Left colon (tissue), 2 donors: ENCODE measurements at regions not wholly inside any gene's neighbourhood (a gene's known extent, or its start where the extent isn't known, plus 50 kb on each side); places are given as distances from the start of the nearest gene placed in this dataset.

Experiments
- ATAC-seq: fragments of 200-7000 bp; cut with Tn5 transposase; one replicate; pipeline ENCODE4 v1.9.1; 2020; ENCODE audit warnings: mild to moderate bottlenecking, moderate library complexity
- DNase-seq, 2 donors: peaks; one replicate each; pipeline ENCODE4 v3.0.0-alpha.2; 2020
- intact Hi-C, 2 donors: fragments of 100-400 bp; cut with DNase I in 1 of 2; cut with micrococcal nuclease in 1 of 2; formaldehyde crosslinking; loops; one replicate each; pipeline versions ENCODE4 v1.11.2 to v1.14.0; 2022; cut with DNase I, micrococcal nuclease
- donor health status: DM: no; HTN: no; CAD: no.
- donor health status: DM: yes; HTN: yes; CAD: no.

GRCh38 chr1:239322369-239322768 is 64.0 kb upstream of the CHRM3 start:
- intact Hi-C loops: no loop called here
- DNase-seq (no peak), ATAC-seq (no peak)

GRCh38 chr1:239321877-239322276 is 64.5 kb upstream of the CHRM3 start:
- ATAC-seq (no peak), DNase-seq (no peak)
- intact Hi-C loops: no loop called here

GRCh38 chr1:239317948-239318347 is 68.4 kb upstream of the CHRM3 start:
- DNase-seq (no peak), ATAC-seq (peak; percentile 84)
- intact Hi-C loops: no loop called here

GRCh38 chr1:239315631-239316217 is 70.6 kb upstream of the CHRM3 start:
- intact Hi-C loops: no loop called here
- peak; percentile 76 for ATAC-seq
- DNase-seq: no peak

- intact Hi-C loops: no loop called here
- DNase-seq: no peak
- ATAC-seq: no peak
Measured at GRCh38 chr1:239311331-239311730, 75.0 kb upstream of the CHRM3 start.

GRCh38 chr1:239308701-239309333 is 77.6 kb upstream of the CHRM3 start:
- DNase-seq (peak; percentile 35 to 71), ATAC-seq (peak; percentile 83)
- intact Hi-C loops: no loop called here

- ATAC-seq (no peak), DNase-seq (no peak)
- intact Hi-C loops: no loop called here
Measured at GRCh38 chr1:239307886-239308285, 78.5 kb upstream of the CHRM3 start.

- intact Hi-C loops: no loop called here
- DNase-seq: no peak
- ATAC-seq: no peak
Measured at GRCh38 chr1:239306426-239306825, 79.9 kb upstream of the CHRM3 start.

GRCh38 chr1:239303289-239303688 is 83.1 kb upstream of the CHRM3 start:
- ATAC-seq (no peak), DNase-seq (no peak)
- intact Hi-C loops: no loop called here

GRCh38 chr1:239302696-239303095 is 83.7 kb upstream of the CHRM3 start:
- DNase-seq (no peak), ATAC-seq (peak; percentile 48)
- intact Hi-C loops: no loop called here

GRCh38 chr1:239301251-239301650 is 85.1 kb upstream of the CHRM3 start:
- intact Hi-C loops: no loop called here
- DNase-seq: no peak
- peak; percentile 6 for ATAC-seq

- DNase-seq: no peak
- intact Hi-C loops: no loop called here
- no peak for ATAC-seq
Measured at GRCh38 chr1:239297910-239298309, 88.5 kb upstream of the CHRM3 start.

- intact Hi-C loops: no loop called here
- DNase-seq (peak; percentile 14 to 50), ATAC-seq (peak; percentile 91)
Measured at GRCh38 chr1:239293350-239294110, 92.8 kb upstream of the CHRM3 start.

- DNase-seq: no peak
- intact Hi-C loops: no loop called here
- ATAC-seq: no peak
Measured at GRCh38 chr1:239288820-239289554, 97.4 kb upstream of the CHRM3 start.

- intact Hi-C loops: no loop called here
- no peak for ATAC-seq
Measured at GRCh38 chr1:239287296-239287695, 99.1 kb upstream of the CHRM3 start.

GRCh38 chr1:239283216-239283615 is 103.2 kb upstream of the CHRM3 start:
- ATAC-seq (no peak), DNase-seq (no peak)
- intact Hi-C loops: no loop called here

More at GRCh38 chr1:239287296-239287695, 99.1 kb upstream of the CHRM3 start:
- DNase-seq: no peak

- DNase-seq: no peak
- intact Hi-C loops: no loop called here
Measured at GRCh38 chr1:239282411-239282810, 104.0 kb upstream of the CHRM3 start.

GRCh38 chr1:239276051-239276450 is 110.3 kb upstream of the CHRM3 start:
- DNase-seq (no peak), ATAC-seq (no peak)
- intact Hi-C loops: no loop called here

More at GRCh38 chr1:239282411-239282810, 104.0 kb upstream of the CHRM3 start:
- ATAC-seq: no peak

- no peak for ATAC-seq
- intact Hi-C loops: no loop called here
- no peak for DNase-seq
Measured at GRCh38 chr1:239274242-239274830, 112.0 kb upstream of the CHRM3 start.
